Astrocyte of the cerebellum (primary cell): ENCODE measurements at regions not wholly inside any gene's neighbourhood (a gene's known extent, or its start where the extent isn't known, plus 50 kb on each side); places are given as distances from the start of the nearest gene placed in this dataset.

Experiments
- DNase-seq: peaks from one replicate; pipeline ENCODE4 v3.0.0-alpha.2; 2011; ENCODE audit warnings: low read depth
- H3K4me3 ChIP-seq: 2 replicates; pipeline ENCODE4 v1.5.1; 2011; ENCODE audit warnings: mild to moderate bottlenecking, low read depth, low read length, moderate library complexity
- CTCF ChIP-seq: IDR thresholded peaks from 2 replicates; pipeline ENCODE4 v1.5.1; 2012; ENCODE audit warnings: low read length, low read depth, moderate library complexity, mild to moderate bottlenecking; ENCODE audit errors: missing control alignments
- in situ Hi-C: cut with HindIII; loops from 2 replicates; pipeline ENCODE4 v1.10.0; 2017; ENCODE audit warnings: low sequenced_read_pairs

GRCh38 chr13:108495646-108496361 lies 133.6 kb upstream of the MYO16 start:
- DNase-seq = no peak
- TF ChIP-seq CTCF = no peak
- H3K4me3 ChIP-seq = peak overlapping the region; percentile 52
- in situ Hi-C loops = no loop called here

- TF ChIP-seq CTCF = no peak
- DNase-seq = no peak
- H3K4me3 ChIP-seq = peak overlapping the region; percentile 52
- in situ Hi-C loops = no loop called here
Measured at GRCh38 chr13:108496362-108497210, 132.8 kb upstream of the MYO16 start.

- TF ChIP-seq CTCF = no peak
- H3K4me3 ChIP-seq = no peak overlapping the region
- in situ Hi-C loops = loop anchor here (25.0 kb wide), 1 partner anchor 163 kb away; no protein-coding TSS in a partner anchor
- DNase-seq = no peak
Measured at GRCh38 chr13:108500711-108501110, 128.7 kb upstream of the MYO16 start.

GRCh38 chr13:108508263-108508662 lies 121.1 kb upstream of the MYO16 start:
- TF ChIP-seq CTCF = peak; percentile 79
- H3K4me3 ChIP-seq = no peak overlapping the region
- DNase-seq = peak; percentile 42
- in situ Hi-C loops = loop anchor here (25.0 kb wide), 1 partner anchor 171 kb away; no protein-coding TSS in a partner anchor

- DNase-seq = no peak
- no peak overlapping the region for H3K4me3 ChIP-seq
- no peak for TF ChIP-seq CTCF
- in situ Hi-C loops = no loop called here
Measured at GRCh38 chr13:108525827-108526226, 103.6 kb upstream of the MYO16 start.

- no peak for DNase-seq
- in situ Hi-C loops = no loop called here
- no peak for TF ChIP-seq CTCF
- no peak overlapping the region for H3K4me3 ChIP-seq
Measured at GRCh38 chr13:108526286-108526685, 103.1 kb upstream of the MYO16 start.
